GM11168 (cell line): ENCODE measurements at regions not wholly inside any gene's neighbourhood (a gene's known extent, or its start where the extent isn't known, plus 50 kb on each side); places are given as distances from the start of the nearest gene placed in this dataset.
"Not testable (repeated sequence)": the region's sequence is repeated elsewhere in the genome, so short reads cannot be mapped to it uniquely, and the experiment has no call there.

Experiments used
- in situ Hi-C: fragments of 300-500 bp; cut with MboI; formaldehyde crosslinking; loops from one replicate; pipeline ENCODE4 v1.12.0; 2022; ENCODE audit warnings: low sequenced_read_pairs; ENCODE audit not compliant: unreplicated experiment

DNA sequence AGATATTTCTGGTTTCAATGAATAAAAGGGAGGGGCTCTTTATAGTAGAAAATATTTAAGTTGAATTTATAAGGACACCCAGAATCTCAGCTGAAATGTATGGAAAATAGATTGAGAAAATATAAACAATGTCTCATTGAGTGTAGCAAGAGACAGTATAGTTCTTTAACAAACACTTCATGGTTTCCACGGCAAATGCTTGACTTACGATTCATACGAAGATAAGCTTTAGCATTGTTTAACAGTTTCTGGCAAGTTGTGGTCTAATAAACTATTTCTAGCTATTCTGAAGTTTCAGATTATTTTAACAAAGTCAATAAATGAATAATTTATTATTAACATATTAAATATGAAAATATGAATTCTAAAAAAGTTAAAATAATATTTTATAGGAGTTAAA is 1419.4 kb downstream of the KCNT2 start:
- in situ Hi-C loops = no loop called here

DNA sequence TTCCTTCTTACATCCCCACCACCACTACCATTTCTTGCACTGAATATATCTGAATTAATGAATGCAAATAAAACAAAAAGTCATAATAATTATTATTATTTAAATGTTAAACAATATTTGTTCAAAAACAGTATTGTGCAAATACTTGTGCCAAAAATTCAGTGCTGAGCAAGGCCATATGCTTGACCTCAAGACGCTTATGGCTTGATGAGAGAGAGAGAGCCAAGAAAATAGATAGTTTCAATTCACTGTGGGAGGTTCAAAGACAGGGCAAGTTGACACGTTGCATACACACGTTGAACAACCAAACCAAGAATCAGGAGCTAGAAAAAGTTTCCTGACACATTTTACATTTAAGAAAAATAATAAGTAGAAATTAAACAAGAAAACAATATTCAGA is 1421.7 kb downstream of the KCNT2 start:
- in situ Hi-C loops = no loop called here

DNA sequence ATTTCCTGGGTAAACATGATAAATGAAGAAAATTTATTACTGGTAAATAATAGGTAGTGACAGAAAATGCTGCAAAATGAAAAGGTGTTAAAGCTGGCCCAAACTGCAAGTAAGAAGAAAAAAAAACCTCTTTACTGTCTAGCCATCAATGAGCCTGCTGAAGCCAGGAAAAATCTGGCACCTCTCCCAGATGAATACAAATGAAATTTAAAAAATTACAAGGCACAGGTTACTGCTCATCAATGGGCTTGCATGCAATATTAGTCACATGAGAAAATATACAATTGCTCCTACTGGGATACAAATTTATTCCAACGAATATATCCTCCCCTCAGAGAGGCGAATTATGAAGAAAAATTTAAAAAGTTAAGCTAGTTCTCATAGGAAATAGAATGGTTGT is 1422.5 kb downstream of the KCNT2 start:
- in situ Hi-C loops = no loop called here

DNA sequence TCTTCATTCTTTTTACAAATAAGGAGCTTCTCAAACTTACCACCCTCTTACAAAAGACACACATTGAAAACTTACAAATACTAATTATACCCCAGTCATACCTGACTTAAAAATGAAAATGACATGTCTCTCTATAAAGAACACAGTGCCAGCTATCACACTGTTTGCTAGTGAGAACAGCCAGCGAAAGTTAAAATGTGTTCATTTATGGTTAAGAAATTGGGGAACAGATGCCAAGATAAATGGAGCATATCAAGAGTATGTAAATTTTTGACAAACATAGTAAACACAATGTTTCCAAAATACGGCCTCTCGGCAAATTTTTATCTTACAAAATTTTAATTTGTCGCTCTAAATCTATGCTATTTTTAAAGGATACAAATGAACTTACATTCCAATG is 1422.9 kb downstream of the KCNT2 start:
- in situ Hi-C loops = no loop called here

DNA sequence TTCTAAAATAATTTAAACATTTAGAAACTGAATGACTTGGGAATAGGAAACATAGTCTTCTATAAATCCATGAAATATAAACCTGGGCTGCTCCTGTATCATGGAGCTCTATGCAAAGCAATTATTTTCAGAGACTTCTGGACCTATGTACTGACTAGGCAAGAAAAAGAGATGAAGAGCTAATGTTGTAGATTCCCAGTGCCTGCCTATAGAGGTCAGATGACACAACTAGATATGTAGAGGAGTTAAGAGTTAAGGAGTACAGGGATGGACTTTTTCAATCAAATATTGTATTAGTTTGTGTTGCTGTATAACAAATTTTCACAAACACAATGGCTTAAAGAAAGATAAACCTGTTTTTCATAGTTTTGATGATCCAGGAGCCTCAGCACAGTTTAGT is 1434.5 kb downstream of the KCNT2 start:
- in situ Hi-C loops = no loop called here

DNA sequence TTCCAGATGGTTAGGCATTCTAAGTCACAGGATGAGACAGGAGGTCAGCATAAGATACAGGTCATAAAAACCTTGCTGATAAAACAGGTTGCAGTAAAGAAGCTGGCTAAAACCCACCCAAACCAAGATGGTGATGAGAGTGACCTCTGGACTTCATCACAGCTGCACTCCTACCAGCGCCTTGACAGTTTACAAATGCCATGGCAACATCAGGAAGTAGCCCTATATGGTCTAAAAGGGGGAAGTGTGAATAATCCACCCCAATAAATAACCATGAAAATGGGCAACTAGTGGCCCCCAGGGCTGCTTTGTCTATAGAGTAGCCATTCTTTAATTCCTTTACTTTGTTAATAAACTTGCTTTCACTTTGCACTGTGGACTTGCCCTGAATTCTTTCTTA is 1448.4 kb downstream of the KCNT2 start:
- in situ Hi-C loops = not testable (repeated sequence)

DNA sequence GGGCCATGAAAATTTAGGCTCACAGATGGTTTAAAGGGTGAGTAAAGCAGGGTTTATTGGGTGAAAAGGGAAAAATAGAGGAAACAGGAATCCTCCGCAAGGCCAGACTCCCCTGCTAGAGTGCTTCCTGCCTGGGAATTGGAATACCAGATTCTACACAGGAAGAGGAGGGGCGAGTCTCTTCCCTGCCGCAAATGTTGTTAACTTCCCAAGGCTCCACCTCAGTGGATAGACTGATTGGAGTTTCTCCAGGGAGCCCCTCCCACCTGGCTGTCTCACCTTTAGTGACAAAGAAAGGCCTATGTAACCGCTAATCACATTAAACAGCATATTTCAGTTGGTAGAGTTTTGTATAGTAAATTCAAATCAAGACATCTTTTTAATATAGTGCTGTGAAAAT is 1450.1 kb downstream of the KCNT2 start:
- in situ Hi-C loops = no loop called here

DNA sequence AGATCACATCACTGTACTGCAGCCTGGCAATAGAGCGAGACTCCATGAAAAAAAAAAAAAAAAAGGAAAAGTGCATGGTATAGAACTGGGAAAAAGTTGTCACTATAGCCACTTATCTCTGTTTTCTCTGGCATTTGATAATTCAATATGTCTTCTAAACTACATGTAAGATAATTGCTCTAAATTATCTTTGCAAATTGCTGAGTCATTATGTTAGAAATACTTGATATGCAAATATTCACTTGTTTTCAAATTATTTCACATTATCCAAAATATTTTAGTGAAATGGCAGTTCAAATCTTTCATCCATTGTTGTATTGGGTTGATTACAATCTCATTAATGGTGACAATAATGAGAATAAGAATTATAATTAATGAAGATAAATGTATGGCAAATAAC is 1455.1 kb downstream of the KCNT2 start:
- in situ Hi-C loops = no loop called here

DNA sequence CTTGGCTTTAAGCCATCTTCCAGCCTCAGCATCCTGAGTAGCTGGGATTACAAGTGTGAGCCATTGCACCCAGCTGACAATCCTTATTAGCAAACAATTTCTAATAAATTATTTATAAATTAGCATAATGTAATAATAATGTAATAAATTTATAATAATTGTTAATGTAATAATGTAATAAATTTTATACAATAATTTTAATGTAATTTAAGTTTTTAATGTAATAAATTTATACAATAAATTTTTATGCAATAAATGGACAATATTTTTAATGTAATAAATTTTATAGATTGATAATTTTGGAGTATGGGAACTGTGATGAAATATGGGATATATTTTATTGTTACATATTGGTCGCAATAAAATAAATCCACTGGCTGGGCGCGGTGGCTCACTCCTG is 1457.5 kb downstream of the KCNT2 start:
- in situ Hi-C loops = no loop called here

DNA sequence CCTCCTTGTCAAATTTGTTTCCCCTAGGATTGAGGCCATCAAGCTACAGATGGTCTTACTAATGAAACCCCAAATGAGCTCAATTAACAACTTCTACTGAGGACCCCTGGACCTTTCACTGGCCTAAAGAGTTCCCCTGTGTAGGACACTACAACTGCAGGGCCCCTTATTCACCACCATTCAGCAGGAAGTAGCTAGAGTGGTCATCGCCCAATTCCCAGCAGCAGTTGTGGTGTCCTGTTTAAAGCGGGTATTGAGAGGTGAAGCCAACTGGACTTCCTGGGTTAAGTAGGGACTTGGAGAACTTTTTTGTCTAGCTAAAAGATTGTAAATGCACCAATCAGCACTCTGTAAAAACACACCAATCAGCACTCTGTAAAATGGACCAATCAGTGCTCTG is 1466.9 kb downstream of the KCNT2 start:
- in situ Hi-C loops = no loop called here

DNA sequence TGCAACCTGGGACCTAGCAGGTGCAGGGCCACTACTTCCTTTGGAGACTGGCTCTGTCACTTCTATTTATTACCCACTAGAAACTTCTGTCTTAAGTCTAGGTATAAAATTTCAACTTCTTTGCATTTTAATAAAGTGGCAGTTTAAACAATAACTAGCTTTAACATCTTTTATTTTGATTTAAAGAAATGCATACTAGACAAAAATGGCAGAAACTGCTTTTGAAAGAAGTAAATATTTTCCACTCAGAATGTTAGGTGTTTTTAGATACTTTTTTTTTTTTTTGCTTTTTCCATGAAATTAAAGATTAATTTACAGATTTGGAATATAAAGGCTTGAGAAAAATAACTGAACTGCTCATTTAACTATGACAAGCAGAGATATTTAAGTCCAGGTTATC is 1477.6 kb downstream of the KCNT2 start:
- in situ Hi-C loops = no loop called here

DNA sequence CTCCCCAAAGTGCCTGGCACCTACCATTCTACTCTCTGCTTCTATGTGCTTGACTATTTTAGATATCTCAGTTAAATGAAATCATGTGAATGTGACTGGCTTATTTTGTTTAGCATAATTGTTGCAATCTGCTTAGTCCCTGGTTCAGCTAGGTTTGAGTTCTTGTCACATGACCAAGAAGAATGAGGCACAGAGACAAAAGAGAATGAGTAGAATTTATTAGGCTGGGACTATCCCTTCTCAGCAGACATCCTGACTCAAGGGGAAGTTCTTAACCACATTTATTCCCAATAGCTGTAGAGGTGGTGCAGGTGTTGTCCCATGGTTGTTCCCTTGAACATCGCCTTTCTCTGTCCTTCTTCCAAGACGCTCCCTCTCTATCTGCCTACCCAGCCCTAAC is 1485.7 kb downstream of the KCNT2 start:
- in situ Hi-C loops = no loop called here

DNA sequence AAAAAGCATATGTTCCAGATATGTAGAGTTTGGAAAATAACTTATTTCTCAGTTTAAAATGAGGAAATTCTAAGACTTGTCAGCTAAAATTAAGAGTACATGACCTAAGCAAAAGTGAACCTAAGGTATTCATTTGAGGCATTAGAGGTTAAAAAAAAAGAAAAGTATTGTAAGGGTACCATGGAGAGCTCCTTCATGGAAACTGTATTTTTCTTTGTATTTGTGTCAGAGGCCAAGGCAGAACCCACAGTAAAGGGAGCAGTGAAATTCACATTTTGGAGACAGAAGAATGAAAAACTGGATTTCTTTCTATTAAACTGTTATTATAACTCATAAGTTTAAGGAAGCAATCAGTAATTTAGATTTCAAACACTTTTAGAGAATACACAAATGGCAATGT is 1494.8 kb downstream of the KCNT2 start:
- in situ Hi-C loops = no loop called here

DNA sequence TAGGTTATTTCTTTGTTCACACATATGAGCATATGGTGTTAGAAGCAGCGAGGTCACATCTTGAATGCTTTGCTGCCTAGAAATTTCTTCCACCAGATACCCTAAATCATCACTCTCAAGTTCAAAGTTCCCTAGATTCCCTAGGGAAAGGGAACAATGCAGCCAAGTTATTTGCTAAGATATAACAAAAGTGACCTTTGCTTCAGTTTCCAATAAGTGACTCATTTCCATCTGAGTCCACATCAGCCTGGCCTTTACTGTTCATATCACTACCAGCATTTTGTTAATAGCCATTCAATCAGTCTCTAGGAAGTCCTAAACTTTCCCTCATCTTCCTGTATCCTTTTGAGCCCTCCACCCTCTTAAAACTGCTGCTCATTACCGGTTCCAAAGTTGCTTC is 1502.5 kb downstream of the KCNT2 start:
- in situ Hi-C loops = no loop called here

DNA sequence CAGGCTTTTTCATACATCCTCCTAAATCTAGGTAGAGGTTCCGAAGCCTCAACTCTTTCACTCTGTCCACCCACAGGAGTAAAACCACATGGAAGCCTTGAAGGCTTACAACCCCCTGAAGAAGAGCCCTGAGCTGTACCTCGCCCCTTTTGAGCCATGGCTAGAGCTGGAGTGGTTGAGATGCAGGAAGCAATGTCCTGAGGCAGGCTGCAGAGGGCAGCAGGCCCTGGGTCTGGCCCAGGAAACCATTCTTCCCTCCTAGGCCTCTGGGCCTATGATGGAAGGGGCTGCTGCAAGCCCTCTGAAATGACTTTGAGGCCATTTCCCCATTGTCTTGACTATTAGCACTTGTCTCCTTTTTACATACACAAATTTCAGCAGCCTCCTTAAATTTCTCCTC is 1503.0 kb downstream of the KCNT2 start:
- in situ Hi-C loops = no loop called here

DNA sequence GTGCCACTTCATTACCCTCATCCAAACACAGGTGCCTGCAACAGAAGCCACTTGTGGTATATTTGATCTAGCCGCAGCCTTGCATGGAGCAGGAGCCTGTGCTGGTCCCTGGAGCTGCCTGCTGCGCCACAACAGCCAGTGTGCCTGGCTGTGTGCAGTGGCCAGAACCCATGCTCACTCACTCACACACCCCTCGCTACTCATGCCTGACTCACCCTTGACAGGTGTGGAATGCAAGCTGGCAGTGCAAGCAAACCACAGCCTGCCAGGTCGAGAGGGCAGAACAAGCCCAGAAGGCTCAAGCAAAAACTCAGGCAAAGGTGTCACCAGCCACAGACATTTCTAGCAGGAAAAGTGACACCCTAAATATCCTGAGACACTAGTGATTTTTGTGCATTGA is 1510.9 kb downstream of the KCNT2 start:
- in situ Hi-C loops = no loop called here

DNA sequence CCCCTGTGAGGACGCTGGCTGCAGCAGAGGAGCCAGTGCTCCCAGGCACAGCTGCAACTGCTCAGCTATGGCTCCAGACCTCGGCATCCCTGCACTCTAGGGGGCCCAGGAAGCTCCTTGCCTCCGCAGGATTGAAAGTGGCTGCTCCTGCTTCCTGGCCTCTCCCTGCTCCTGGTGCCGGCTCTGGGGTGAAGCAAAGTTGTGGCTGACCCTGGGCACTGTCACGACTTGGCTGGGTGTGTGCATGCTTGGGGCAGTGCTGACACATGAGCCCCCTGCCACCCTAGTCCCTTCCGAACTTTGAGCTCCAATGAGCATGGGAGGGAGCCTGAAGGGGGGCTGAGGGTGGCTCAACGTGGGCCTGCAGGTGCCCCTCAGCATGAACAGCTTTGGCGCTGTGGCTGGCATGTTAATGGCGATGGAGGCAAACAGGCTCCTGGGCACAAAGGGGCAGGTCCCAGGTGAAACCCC is 1512.2 kb downstream of the KCNT2 start:
- in situ Hi-C loops = no loop called here

DNA sequence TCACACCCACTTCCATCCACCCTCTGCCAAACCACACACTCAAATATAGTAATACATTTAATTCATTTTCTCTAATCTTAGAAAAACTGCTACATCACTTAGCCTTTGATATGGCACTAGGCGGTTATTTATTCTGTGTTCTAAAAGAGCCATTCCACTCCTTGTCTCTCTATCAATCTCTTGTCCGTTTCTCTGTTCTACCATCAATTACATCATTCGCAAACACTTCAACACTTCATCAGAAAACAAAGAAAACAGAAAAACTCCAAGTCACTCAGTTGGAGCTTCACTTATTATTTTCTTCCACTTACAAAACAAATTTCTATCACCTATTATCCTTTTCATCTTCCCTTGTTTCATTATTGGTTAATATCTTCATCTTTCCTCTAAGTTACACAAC is 1523.0 kb downstream of the KCNT2 start:
- in situ Hi-C loops = no loop called here

DNA sequence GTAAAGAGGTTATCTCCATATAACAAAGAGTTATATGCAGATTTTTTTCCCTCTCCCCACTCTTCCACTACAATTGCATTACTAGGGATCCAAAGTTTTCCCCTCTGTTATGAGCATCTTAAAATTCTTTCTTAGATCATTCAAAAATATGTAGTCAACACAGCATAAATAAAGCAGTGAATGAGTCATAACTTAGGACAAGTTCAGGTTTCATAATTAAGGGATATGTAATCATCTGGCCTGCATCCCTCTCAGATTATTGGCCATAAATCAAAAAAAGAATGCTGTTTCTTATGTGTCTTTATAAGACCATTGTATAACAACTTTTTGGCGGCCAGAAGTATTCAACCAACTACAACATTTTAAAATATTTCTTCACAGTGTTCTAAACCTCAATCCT is 1526.1 kb downstream of the KCNT2 start:
- in situ Hi-C loops = no loop called here

DNA sequence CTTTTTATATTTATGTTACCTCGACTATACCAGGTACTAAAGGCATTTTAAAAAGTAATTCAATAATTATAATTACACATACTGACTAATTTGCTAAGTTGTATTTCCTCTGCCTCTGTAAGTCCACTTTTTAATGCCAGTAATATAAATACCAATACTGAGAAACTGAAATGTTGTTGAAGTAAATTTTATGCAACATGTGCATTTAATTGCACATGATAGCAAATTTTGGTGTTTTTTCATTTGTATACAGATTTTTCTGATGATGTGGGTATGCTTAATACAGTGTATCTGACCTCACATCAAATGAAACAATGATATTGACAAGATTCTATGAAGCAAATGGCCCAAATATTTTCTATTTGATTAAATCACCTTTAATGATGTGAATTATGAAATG is 1531.6 kb downstream of the KCNT2 start:
- in situ Hi-C loops = no loop called here

DNA sequence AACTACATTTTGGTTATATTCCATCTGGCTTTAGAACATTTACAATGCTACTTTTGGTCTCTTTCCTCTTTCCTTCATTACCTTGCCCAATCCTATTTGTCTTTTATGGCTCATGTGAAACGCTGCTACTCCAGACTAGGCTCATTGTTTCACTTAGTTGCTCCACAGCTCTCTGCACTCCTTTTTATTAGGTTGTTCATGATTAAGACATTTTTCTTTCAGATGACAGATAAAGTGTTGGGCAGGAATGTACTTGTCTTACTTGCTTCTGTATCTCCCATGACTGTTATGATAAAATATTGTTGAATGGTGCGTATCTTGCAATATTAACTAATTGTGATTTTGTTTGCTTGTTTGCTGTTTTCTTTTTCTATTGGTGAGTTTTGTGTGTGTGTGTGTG is 1532.3 kb downstream of the KCNT2 start:
- in situ Hi-C loops = no loop called here

DNA sequence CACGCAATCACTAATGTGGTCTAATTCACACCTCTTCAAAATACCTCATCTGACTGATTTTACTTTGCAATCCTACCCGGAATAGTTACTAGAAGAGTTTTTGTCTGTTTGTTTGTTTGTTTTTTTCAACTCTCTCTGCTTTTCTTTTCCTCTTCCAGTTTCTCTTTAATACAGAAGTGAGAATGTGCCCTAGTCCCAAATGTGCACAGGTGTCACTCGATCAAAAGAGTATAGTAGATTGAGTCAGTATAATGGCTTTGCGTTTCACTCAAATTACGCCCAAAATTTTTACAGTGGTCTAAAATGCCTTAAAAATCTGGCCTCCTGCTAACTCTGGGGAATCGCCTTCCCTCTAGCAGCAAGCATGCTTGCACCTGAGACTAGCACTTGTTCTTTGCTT is 1536.8 kb downstream of the KCNT2 start:
- in situ Hi-C loops = no loop called here

DNA sequence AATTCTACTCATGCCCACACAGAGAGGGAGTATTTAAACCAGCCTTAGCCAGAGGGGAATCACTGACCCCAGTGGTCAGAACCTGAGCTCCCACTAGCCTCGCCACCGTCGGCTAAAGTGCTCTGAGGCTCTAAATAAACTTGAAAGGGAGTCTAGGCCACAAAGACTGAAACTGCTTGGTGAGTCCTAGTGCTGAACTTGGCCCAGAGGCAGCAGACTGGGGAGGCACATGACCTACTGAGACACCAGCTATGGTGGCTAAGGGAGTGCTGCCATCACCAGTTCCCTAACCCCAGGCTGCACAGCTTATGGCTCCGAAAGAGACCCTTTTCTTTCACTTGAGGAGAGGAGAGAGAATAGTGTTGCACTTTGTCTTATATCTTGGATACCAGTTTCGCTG is 1542.8 kb downstream of the KCNT2 start:
- in situ Hi-C loops = no loop called here
